ENCODE measurements at regions not wholly inside any gene's neighbourhood (a gene's known extent, or its start where the extent isn't known, plus 50 kb on each side); places are given as distances from the start of the nearest gene placed in this dataset.

DNA sequence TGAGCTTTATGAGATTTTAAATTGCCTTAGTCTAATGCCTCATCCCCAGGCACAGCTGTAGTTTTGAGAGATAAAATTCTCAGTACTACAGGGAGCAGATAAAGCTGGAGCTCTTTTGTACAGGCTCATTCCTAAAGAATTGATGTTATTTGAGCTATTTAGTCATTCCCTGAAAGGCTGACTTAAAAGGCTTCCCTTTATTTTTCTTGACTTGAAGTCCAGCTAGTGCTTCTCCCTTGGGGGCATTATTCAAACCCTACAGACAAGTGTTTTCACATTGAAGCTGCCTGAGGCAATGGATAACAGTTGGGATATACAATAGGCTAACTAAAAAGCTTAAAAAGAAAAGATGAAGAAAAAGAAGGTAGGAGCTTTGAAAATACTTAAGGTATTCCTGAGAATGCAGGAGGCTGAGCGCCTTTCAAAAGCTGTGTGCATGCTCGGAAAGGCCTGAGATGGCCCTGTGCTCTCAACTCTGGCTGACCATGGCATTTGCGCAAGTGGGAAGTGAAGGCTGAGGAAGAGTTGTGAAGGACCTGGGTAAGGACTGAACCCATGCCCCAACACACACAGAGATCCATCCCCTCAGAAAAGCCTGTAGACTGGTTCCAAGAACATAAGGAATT, 315.1 kb downstream of the SMOC2 start:
- Histone ChIP-seq H3K4me1 (ENCODE audit: control insufficient read depth in 2 of 2, insufficient read depth in 2 of 2, low read length in 2 of 2) (no peaks in the 10 kb centered on the region), H3K4me2 (replicated peaks; ENCODE audit: low read depth, low read length, poor library complexity, severe bottlenecking) (no peak overlapping the region), H3K9ac (ENCODE audit: low read length) (no peak overlapping the region), H3K9me3 (ENCODE audit: control extremely low read depth in 1 of 3, control insufficient read depth in 2 of 3, insufficient read depth in 1 of 3, low read length in 2 of 3) (no peaks in the 10 kb centered on the region), H3K36me3 (replicated peaks in 1 of 2; ENCODE audit: control extremely low read depth in 1 of 2, control insufficient read depth in 1 of 2, extremely low read depth in 1 of 2, insufficient read depth in 2 of 2, low read length in 1 of 2) (no peaks in the 10 kb centered on the region), H2AFZ (ENCODE audit: insufficient read depth, low read depth, low read length, poor library complexity, severe bottlenecking) (no peak overlapping the region), H4K20me1 (ENCODE audit: control insufficient read depth, insufficient read depth, low read length, poor library complexity, severe bottlenecking) (no peaks in the 10 kb centered on the region), H3K27ac (ENCODE audit: low read length in 2 of 2) (no peak overlapping the region), H3K79me2 (ENCODE audit: control insufficient read depth, insufficient read depth, low read length) (no peaks in the 10 kb centered on the region), H3K27me3 (replicated peaks in 1 of 4; ENCODE audit: control extremely low read depth in 1 of 4, control insufficient read depth in 3 of 4, insufficient read depth in 4 of 4, low read length in 3 of 4) (no peaks in the 10 kb centered on the region), H3K4me3 (ENCODE audit: control extremely low read depth in 1 of 5, extremely low read depth in 1 of 5, insufficient read depth in 1 of 5, low read depth in 2 of 5, low read length in 4 of 5) (no peak overlapping the region)
- CTCF ChIA-PET, result no interaction called here
- Mint-ChIP-seq H3K9me3 (ENCODE audit: insufficient read depth) (peaks cover 2% of the 10 kb centered on the region), H3K27ac (no peak overlapping the region), H3K4me1 (no peaks in the 10 kb centered on the region), H3K4me3 (no peak overlapping the region), H3K27me3 (no peaks in the 10 kb centered on the region)
- DNase-seq (no peak), ATAC-seq (ENCODE audit: low read depth) (no peak)
- intact Hi-C loops (cut with micrococcal nuclease), result no loop called here
- 100% methylated on average over 1 of the region's 3 CpGs for WGBS (ENCODE audit: insufficient coverage)
- TF ChIP-seq EZH2 (IDR thresholded peaks at IDR 0.05; ENCODE audit: borderline replicate concordance, insufficient read depth, low read depth, low read length, poor library complexity, severe bottlenecking), result no peak
- TF ChIP-seq, protein P1, sequence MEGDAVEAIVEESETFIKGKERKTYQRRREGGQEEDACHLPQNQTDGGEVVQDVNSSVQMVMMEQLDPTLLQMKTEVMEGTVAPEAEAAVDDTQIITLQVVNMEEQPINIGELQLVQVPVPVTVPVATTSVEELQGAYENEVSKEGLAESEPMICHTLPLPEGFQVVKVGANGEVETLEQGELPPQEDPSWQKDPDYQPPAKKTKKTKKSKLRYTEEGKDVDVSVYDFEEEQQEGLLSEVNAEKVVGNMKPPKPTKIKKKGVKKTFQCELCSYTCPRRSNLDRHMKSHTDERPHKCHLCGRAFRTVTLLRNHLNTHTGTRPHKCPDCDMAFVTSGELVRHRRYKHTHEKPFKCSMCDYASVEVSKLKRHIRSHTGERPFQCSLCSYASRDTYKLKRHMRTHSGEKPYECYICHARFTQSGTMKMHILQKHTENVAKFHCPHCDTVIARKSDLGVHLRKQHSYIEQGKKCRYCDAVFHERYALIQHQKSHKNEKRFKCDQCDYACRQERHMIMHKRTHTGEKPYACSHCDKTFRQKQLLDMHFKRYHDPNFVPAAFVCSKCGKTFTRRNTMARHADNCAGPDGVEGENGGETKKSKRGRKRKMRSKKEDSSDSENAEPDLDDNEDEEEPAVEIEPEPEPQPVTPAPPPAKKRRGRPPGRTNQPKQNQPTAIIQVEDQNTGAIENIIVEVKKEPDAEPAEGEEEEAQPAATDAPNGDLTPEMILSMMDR (IDR thresholded peaks at IDR 0.05), result no peak
- POLR2A ChIA-PET, result no interaction called here

DNA sequence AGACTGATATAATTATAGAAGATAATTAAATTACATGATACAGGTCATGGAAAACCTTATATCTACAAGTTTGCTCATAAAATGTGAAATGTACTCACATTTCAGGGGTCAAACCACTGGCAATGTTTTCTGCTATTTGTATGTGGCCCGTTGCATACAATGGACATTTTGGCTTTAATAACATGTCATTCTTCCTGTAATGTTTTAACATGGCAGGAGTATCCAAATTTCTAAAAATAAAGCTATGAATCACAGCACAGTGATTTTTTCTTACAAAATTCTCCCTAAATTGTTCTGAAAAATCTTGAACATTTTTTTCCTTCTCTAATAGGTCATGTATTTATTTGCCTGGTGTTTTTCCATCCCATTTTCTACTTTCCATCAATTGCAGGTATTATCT, 305.7 kb downstream of the SMOC2 start:
- ChIA-PET CTCF (no interaction called here), POLR2A (no interaction called here)
- whole genome bisulfite sequencing (ENCODE audit: insufficient coverage), result 86% methylated on average over 1 of the region's 1 CpG
- intact Hi-C loops (cut with micrococcal nuclease), result no loop called here
- Histone ChIP-seq H3K4me1 (ENCODE audit: control insufficient read depth in 2 of 2, insufficient read depth in 2 of 2, low read length in 2 of 2) (no peaks in the 10 kb centered on the region), H2AFZ (ENCODE audit: insufficient read depth, low read depth, low read length, poor library complexity, severe bottlenecking) (no peak overlapping the region), H3K4me2 (replicated peaks; ENCODE audit: low read depth, low read length, poor library complexity, severe bottlenecking) (no peak overlapping the region), H3K27me3 (replicated peaks in 1 of 4; ENCODE audit: control extremely low read depth in 1 of 4, control insufficient read depth in 3 of 4, insufficient read depth in 4 of 4, low read length in 3 of 4) (no peaks in the 10 kb centered on the region), H3K27ac (ENCODE audit: low read length in 2 of 2) (no peak overlapping the region), H3K79me2 (ENCODE audit: control insufficient read depth, insufficient read depth, low read length) (no peaks in the 10 kb centered on the region), H3K9me3 (ENCODE audit: control extremely low read depth in 1 of 3, control insufficient read depth in 2 of 3, insufficient read depth in 1 of 3, low read length in 2 of 3) (peaks cover 0 to 12% (median 0%) of the 10 kb centered on the region in 3 donors), H3K9ac (ENCODE audit: low read length) (no peak overlapping the region), H3K4me3 (ENCODE audit: control extremely low read depth in 1 of 5, extremely low read depth in 1 of 5, insufficient read depth in 1 of 5, low read depth in 2 of 5, low read length in 4 of 5) (no peak overlapping the region), H3K36me3 (replicated peaks in 1 of 2; ENCODE audit: control extremely low read depth in 1 of 2, control insufficient read depth in 1 of 2, extremely low read depth in 1 of 2, insufficient read depth in 2 of 2, low read length in 1 of 2) (no peaks in the 10 kb centered on the region), H4K20me1 (ENCODE audit: control insufficient read depth, insufficient read depth, low read length, poor library complexity, severe bottlenecking) (no peaks in the 10 kb centered on the region)
- Mint-ChIP-seq H3K27ac (no peak overlapping the region), H3K4me3 (no peak overlapping the region), H3K27me3 (no peaks in the 10 kb centered on the region), H3K4me1 (no peaks in the 10 kb centered on the region), H3K9me3 (ENCODE audit: insufficient read depth) (peaks cover 6% of the 10 kb centered on the region)
- TF ChIP-seq, protein P1 (IDR thresholded peaks at IDR 0.05), result no peak
- DNase-seq (no peak), ATAC-seq (ENCODE audit: low read depth) (no peak)

Measured in B cell (primary cell).